GM19438 (cell line): ENCODE measurements at regions not wholly inside any gene's neighbourhood (a gene's known extent, or its start where the extent isn't known, plus 50 kb on each side); places are given as distances from the start of the nearest gene placed in this dataset.

Experiments
- ATAC-seq: cut with Tn5 transposase; IDR thresholded peaks from one replicate; pipeline ENCODE4 v1.9.1; 2021; ENCODE audit warnings: low read depth; ENCODE audit not compliant: unreplicated experiment

DNA sequence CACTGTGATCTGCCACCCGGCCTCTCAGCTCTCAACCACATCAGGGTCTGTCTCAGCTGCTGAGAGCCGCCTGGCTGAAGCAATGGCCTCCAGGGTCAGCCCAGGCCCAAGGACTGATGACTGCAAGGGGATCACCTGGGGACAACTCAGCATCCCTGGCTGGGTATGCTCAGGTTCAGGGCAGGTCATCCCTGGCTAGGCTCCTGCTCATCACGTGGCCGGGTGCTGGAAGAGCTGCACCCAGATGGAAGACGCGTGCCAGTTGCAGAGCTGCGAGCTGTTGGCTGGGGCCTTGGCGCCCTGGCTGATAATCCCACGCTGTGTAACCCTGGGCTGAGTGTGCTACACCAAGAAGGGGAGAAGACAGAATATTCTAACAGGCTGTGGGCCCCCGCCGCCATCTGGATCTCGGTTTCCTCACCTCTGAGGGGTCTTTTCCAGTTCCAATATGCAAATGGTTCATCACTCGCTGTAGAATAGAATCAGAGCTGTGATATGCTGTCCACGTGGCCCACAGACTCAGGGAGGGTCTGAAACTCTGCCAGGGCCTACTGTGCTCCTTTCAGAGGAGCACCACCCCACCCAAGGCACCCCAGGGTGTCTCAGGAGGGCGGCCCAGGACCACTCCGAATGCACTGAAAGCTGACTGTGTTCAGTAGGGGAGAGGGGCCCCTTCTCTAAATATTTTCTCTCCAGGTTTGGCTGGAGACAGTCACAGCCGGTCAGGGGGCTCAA is 338.8 kb downstream of the BCOR start:
- no peak for ATAC-seq

DNA sequence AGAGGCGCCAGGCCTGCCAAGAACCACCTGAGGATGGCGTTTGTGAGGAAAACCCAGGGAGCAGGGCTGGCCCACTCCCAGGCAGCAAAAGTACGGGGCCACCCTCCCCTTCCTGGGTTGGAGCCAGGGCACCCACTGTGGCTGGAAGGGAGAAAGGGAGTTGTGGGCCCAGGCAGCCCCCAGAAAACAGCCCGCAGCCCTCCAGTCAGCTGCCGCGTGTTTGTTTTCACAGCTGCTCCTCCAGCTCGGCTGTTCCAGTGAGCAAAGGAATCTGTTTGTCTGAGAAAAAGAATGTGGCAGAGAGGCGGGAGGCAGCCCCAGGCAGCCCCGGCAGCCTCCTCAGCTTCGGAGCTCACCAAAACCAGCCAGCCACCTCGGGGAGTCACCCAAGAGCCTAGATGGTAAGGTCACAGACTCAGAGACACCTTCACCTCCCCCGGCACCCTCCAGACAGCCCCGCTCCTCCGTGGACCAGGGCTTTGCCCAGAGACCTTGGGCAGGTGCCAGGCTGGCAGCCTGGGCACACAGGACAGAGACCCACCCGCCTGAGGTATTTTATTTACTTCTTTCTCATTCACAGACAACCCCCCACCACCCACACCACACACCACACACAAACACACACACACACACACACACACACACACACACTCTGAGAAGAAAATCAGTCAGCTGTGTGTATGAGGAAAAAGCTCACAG is 338.1 kb downstream of the BCOR start:
- ATAC-seq: no peak

DNA sequence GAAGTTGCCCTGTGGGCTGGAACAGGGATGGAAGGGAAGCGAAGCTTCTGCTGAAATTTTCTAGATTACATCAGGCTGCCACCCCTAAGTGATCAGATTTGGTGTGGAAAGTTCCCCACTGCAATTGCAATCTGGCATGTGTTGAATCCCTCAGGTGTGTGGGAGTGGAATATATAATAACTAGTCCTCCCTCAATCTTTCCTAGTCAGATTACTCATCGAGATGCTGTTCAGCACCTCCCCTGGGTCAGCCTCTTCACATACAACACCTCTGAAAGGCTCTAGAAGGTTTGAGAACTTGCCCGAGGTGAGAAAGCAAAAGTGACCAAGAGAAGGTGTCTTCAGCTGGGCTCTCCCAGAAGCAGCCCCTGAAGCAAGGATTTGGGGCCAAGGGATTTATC is 336.8 kb downstream of the BCOR start:
- ATAC-seq: no peak

DNA sequence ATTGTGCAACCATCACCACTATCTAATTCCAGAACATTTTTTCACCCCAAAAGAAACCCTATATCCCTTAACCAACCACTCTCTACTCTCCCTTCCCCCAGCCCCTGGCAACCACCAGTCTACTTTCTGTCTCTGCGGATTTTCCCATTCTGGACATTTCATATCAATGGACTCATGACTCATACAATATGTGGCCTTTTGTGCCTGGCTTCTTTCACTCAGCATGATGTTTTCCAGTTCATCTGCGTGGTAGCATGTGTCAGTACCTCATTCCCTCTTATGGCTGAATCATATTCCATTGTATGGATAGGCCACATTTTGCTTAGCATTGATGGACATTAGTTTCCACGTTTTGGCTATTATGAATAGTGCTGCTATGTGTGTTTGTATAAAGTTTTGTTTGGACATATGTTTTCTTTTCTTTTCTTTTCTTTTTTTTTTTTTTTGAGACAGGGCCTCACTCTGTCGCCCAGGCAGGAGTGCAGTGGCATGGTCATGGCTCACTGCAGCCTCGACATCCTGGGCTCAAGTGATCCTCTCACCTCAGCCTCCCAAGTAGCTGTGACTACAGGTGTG is 335.4 kb downstream of the BCOR start:
- ATAC-seq: no peak

DNA sequence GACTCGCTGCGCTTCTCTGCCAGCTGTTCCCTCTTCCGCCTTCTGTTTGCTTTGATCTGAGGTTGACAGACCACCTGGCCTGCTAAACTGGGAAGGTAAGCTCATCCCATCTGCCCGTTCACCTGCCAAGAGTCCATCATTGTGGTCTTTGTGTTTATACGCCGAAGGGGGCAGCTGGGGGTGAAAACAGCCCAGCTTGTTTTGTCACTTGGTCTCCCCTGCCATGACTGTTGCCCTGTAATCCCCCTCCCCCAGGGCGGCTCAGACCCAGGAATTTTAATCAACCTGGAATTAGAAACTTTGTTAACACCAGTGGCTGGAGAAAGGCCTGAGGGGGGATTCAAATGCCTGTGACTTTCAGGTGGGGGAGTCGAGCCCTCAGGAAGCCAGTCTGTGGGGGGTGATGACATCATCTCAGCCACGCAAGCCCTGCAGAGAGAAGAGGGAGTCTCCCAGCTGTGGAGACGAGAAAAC is 333.3 kb downstream of the BCOR start:
- ATAC-seq: no peak

DNA sequence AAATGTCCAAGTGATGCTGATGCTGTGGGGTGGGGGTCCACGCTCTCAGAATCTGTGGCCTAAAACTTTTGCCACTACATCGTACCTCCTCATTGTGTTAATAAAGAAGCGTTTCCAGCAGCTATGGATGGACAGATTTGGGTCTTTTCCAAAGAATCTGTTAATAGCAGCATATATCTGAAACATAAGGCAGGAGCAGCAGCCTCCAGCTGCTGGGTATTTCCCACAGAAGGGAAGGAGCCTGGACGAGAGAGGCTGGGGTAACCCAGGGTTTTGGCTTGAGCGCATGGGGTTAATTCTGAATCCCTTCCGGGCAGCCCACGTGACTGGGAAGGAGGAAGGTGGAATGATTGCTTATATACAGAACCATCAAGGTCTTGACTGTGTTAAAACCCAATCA is 332.4 kb downstream of the BCOR start:
- ATAC-seq: no peak

DNA sequence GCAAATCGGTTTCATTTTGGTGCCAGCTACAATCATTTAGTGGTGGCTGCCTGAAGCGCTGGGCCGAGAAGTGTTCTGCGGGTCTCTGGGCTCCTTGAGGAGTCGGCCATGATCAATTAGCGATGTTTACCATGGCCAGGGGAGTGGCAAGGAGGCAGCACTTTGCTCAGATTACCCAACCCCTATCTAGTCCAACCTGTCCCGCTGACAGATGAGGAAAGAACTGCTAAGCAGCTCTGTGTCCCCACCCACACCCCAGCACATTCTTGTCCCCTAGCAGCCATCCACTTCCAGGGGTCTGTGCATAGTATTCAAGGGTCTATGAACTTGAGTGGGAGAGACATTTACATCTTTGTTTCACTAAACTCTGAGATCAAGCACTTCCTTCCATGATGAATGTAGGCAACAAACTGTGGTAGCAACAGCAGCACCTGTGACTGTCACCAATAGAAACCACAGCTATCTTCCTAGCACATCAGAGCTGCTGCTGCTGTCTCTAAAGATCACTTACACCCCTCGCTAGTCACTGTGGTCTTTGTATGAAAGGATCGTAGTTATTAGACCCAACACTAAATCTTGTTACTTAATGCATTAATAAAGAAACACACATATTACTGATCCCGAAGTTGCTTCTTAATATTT is 331.6 kb downstream of the BCOR start:
- no peak for ATAC-seq

DNA sequence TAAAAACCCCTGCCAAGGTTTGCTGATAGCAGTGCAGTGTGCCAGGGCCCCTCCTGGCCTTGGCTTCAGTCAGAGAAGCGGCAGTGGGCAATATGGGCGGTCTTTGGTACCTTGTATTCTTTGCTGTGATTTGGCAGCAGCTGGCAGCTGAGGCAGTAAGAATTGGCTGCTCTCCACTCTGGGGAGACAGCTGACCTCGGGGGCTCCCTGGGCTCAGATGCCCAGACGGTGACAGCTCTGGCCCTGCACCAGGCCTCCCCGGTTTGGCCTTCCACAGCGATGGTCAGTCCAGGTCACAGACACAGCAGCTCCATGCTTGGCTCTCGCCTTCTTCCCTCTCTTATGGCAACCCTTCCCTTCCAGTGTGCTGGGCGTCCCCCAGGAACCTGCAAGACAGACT is 330.9 kb downstream of the BCOR start:
- no peak for ATAC-seq

DNA sequence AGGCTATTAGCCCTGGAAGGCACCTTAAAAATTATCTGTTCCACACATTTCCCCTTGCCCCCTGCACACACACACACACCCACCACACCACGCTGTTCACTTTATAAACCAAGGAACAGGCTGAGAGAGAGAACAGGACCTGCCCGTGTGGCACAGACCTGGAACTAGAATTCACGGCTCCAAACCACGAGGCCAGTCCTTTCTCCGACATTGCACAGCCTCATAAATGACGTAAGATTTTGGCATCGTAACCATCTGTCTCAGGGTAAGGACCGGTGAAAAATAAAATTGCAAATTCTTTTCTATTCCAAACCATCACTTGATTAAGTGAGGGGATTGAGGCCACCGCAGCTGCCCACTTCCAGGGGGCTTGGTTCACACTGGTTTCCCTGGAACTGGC is 330.3 kb downstream of the BCOR start:
- ATAC-seq: no peak

DNA sequence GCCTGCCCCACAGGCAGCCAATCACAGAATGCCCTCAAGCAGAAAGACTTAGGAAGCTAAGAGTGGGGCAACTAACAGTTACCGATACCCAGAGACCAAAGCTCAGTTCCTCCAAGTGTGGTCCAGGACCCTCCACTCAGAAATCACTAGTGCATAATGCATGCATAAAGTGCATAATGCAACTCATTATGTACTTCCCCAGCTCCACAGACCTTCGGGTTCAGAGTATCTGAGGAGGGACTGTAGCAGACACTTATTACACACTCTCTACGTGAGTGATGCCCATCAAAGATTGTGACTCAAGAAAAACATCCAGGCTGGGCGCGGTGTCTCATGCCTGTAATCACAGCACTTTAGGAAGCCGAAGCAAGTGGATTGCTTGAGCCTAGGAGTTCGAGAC is 328.0 kb downstream of the BCOR start:
- no peak for ATAC-seq

DNA sequence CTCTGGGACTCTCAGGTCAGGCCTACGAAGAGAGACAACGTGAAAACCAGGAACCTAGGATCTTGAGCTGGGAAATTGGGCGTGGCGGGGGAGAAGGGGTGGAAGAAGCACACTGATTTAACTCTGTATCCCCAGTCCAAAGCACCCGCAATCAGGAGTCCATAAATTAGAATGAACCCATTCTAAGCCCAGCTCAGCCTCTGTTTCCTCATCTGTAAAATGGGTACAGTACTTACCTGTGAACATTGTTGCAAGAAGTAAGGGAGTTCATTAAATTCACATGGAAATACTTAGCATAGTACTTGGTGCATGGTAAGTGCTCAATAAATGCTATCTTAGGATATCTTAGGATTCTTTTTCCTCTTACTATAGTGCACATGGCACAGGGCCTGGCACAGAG is 326.7 kb downstream of the BCOR start:
- ATAC-seq: no peak

DNA sequence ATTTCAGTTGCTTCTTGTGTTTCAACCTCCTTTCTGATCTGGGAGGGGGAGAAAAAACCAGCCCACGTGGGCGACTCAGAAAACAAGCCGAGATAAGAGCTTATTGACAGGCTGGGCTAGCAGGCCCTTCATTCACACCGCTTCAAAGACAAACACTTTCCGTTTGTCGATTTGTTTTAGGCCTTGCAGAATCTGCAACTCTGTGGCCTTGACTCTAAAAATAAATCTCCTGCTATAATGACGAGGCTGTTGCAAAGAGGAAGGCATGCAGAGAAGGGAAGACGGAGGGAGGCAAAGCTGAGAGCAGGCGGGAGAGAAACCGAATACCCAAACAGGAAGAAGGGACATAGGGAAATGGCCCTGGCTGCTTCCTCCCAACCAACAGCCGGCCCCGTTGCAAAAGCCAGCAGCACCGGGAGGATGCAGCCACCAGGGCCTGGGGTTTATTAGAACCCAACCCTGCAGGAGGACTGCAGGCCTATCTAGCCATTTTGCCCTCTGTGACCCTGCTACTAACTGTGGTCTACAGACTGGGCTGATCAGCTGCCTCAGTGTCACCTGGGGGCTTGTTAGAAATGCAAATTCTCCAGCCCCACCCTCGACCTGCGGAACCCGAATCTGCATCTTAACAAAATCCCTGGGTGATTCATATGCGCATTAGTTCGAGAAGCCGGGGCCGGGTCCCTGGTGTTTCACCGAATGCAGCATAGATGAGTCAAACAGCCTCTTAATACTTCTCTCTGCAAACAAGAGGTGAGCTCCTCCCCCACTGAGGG is 325.5 kb downstream of the BCOR start:
- ATAC-seq: no peak

DNA sequence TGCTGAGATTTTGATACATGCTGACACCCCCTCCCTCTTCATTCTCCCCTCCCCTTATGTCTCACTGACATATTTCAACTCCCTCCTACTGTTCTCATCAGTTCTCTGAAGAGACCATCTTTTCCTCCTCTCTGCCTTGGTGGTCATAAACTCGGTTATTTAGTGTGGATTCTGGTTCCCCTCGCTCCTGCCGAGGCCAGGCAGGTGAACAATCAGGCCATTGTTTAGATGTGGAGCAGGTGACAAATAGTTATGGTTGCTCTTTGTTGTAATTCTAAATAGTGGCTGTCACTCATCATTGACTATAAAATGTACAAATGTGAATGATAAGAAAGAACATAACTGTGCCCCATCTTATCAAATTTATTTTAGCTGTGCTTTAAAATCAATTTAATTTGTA is 324.6 kb downstream of the BCOR start:
- ATAC-seq: no peak

DNA sequence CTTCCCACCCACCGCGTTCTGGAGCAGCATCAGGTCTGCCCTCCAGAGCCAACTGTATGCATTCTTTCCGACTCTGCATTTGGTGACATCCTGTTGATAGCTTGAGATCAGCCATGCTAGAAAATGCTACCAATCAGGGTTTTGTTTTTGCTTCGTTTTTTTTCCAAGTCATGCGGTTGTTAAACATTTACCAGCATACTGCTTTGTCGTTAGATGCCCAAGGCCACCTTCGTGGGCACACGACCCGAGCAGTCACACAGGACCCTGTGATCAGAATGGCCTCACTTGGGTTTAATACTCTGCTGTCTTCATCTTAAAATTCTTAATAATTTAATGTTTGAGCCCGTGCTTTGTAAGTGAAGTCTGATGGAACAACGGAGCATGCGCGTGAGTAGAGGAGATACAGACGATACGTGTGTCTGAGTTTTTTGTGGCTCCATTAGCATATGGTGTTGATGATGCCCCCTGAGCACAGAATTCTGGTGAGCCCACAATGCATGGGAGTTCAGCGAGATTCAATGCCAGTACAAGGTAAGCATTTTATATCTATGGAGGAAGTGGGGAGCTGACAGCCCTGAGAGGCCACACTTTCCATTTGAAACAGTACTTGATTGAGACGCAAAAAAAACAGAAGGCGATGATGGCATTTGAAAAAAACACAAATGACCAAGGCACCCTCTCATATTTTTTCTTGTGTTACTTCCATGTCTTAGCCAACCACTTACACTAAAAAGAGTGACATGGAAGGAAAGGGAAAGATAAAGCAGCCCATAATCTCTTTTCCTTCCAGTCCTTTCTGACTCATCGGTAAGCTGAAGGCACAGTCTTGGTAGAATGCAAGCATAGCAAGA is 323.6 kb downstream of the BCOR start:
- ATAC-seq: no peak

DNA sequence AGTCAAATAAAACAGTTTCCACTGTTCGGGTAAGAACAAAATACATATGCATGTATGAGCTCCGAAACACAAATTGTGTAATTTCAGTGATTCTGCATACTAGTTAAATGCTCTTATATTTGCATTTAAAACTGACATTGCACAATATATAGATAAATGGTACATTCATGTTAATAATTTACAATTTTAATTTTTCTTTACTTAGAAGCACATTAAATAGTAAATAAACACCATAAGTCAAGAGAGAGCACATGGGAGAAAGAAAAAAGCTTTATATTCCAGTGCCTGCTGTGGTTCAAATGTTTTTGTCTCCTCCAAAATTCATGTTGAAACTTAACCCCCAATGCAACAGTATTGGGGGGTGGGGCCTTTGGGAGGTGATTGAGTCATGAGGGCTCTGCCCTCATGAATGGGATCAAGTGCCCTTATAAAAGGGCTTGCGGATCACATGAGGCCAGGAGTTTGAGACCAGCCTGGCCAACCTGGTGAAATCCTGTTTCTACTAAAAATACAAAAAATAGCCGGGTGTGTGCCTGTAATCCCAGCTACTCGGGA is 322.9 kb downstream of the BCOR start:
- no peak for ATAC-seq

DNA sequence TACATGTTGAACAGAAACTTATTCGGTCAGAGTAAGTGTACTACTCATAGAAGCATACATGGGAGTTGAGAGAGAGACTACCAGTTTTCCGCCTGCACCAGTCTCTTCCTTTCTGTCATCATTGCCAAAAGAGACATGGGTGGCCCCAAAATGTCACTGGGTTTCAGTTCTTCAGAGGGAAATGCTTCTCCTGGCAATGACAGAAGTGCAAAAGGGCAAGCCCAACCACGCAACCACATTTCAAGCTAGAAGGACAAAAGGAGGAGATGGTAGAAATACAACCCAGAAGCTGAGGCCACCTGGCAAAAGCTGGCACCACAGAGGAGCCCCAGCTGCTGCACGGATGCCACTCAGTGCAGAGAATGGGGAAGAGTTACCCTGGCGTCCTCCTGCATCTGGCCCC is 320.1 kb downstream of the BCOR start:
- ATAC-seq: no peak

DNA sequence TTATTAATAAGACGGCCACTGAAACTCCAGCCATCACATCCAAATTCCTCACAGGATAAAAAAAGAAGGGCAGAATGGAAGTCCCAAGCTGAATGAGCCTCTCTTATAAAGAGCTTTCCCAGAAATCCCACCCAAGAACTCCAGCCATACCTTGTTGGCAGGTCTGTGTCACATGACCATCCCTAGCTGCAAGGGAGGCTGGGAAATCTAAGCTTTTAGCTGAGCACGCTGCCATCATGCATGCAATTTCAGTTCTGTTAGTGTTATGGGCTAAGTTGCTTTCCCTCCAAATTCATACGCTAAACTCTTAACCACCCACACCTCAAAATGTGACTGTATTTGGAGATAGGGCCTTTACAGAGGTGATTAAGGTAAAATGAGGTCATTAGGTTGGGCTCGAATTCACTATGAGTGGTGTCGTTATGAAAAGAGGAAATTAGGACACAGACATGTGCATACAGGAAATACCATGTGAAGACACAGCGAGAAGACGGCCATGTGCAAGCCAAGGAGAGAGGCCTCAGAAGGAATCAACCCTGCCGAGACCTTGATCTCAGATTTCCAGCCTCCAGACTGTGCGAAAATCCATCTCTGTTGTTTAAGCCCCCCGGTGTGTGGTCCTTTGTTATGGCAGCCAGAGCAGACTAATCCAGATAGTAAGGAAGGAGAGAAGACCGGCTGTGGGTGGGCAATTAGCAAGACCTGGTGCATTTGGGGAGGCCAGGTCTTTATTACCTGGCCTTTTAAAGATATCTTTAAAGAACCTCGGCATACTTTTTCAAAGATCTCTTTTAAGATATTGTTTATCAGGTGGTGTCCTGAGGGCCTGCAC is 317.6 kb downstream of the BCOR start:
- no peak for ATAC-seq

DNA sequence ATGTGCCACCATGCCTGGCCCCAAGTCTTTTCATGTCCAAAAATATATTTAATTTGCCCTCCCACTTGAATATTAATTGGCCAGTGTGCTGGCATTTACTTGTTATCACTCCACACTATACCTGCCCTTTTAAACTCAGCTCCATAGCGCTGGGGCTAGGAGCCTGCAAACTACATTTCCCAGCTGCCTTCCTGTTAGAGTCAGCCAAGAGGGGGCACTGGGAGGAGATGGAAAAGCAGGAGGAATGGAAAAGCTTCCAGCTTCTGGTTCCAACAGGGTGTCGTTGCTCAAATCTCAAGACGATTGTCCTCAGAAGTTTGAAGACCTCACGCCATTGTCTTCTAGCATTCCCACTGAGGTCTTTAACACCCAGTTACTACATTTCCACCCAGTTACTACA is 315.5 kb downstream of the BCOR start:
- ATAC-seq: no peak

DNA sequence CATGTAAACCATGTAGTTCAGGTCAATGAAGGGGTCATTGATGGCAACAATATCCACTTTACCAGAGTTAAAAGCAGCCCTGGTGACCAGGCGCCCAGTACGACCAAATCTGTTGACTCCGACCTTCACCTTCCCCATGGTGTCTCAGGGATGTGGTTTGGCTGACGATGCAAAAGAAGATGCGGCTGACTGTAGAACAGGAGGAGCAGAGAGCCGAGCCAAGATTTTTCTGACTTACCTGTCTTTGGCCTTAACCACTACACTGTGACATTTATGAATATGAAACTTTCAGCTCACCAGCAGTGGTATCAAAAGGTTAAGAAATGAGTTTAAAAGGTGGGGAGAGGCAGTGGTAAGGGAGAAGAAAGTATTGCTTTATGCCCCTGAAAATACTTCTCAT is 309.8 kb downstream of the BCOR start:
- ATAC-seq: no peak
